Ureter (tissue), 1 donor: ENCODE measurements at regions not wholly inside any gene's neighbourhood (a gene's known extent, or its start where the extent isn't known, plus 50 kb on each side); places are given as distances from the start of the nearest gene placed in this dataset.
"Not testable (repeated sequence)": the region's sequence is repeated elsewhere in the genome, so short reads cannot be mapped to it uniquely, and the experiment has no call there.

ENCODE experiments used
- DNase-seq: peaks from one replicate; pipeline ENCODE4 v3.0.0-alpha.2; 2020; ENCODE audit warnings: low spot score
- donor health status: DM: yes; HTN: yes; CAD: no.

DNA sequence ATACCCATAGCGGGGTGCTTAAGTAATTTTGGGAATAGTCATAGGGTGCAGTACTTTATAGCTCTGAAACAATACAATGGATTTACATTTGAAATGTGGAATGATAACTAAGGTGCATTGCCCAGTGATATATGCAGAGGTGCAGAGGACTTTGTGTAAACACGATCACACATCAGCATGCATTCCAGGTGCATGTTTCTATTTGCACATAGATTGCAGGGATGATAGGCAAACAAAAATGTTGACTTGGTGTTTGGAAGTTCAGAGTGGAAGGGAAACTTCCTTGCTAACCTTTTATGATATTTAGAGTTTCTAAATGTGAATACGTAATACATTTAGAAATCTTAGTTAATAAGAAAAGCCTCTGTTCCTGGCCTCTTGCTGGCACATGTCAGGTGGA lies 941.5 kb downstream of the TUBA3C start:
- not testable (repeated sequence) for DNase-seq

DNA sequence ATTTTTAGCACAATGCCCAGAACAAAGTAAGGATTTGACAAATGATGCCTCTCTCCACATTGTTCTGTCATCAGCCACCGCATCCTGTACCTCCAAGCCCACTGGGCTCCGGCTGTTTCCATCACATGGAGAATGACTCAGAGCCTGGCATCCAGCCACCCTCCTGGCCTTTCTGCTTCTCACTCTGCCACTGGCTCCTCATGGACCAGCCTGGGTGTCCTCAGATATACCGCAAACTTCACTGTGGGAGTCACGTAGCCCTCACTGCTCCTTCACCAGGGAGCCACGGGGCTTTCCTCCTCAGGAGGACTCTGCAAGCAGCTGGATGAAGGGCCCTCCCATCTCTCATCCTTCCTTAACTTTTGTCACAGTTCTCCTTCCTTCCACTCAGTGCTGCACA lies 943.0 kb downstream of the TUBA3C start:
- DNase-seq, result not testable (repeated sequence)

DNA sequence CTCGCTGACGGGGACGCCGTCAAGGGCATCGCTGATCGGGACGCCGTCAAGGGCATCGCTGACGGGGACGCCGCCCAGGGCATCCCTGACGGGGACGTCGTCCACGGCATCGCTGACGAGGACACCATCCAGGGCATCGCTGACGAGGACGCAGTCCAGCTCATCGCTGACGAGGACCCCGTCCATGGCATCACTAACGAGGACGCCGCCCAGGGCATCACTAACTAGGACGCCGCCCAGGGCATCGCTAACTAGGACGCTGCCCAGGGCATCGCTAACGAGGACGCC lies 945.2 kb downstream of the TUBA3C start:
- no peak for DNase-seq

DNA sequence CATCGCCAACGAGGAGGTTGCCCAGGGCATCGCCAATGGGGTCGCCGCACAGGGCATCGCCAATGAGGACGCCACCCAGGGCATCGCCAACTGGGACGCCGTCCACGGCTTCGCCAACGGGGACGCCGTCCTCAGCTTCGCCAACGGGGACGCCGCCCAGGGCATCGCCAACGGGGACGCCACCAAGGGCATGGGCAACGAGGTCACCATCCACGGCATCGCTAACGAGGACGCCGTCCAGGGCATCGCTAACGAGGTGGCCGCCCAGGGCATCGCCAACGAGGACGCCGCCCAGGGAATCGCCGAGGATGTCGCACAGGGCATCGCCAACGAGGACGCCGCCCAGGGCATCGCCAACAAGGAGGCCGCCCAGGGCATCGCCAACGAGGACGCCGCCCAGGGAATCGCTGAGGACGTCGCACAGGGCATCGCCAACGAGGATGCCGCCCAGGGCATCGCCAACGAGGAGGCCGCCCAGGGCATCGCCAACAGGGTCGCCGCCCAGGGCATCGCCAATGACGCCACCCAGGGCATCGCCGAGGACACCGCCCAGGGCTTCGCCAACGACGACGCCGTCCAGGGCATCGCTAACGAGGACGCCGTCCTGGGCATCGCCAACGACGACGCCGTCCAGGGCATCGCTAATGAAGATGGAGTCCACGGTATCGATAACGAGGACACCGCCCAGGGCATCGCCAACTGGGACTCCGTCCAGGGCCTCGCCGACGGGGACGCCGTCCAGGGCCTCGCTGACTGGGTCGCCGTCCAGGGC lies 945.7 kb downstream of the TUBA3C start:
- no peak for DNase-seq

- no peak for DNase-seq
These were observed 946.5 kb downstream of the TUBA3C start for GRCh38 chr13:18235172-18235571.

DNA sequence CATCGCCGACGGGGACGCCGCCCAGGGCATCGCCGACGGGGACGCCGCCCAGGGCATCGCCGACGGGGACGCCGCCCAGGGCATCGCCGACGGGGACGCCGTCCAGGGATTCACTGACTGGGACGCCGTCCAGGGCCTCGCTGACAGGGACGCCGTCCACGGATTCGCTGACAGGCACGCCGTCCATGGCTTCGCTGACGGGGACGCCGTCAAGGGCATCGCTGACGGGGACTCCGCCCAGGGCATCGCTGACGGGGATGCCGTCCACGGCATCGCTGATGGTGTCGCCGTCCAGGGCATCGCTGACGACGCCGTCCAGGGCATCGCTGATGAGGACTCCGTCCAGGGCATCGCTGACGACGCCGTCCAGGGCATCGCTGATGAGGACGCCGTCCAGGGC lies 947.2 kb downstream of the TUBA3C start:
- not testable (repeated sequence) for DNase-seq

DNA sequence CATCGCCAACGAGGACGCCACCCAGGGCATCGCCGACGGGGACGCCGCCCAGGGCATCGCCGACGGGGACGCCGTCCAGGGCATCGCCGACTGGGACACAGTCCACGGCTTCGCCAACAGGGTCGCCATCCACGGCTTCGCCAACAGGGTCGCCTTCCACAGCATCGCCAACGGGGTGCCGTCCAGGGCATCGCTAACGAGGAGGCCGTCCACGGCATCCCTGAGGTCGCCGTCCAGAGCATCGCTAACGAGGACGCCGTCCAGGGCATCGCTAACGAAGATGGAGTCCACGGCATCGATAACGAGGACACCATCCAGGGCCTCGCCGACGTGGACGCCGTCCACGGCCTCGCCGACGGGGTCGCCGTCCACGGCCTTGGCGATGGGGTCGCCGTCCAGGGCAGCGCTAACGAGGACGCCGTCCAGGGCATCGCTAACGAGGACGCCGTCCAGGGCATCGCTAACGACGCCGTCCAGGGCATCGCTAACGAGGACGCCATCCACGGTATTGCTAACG lies 947.8 kb downstream of the TUBA3C start:
- no peak for DNase-seq

DNA sequence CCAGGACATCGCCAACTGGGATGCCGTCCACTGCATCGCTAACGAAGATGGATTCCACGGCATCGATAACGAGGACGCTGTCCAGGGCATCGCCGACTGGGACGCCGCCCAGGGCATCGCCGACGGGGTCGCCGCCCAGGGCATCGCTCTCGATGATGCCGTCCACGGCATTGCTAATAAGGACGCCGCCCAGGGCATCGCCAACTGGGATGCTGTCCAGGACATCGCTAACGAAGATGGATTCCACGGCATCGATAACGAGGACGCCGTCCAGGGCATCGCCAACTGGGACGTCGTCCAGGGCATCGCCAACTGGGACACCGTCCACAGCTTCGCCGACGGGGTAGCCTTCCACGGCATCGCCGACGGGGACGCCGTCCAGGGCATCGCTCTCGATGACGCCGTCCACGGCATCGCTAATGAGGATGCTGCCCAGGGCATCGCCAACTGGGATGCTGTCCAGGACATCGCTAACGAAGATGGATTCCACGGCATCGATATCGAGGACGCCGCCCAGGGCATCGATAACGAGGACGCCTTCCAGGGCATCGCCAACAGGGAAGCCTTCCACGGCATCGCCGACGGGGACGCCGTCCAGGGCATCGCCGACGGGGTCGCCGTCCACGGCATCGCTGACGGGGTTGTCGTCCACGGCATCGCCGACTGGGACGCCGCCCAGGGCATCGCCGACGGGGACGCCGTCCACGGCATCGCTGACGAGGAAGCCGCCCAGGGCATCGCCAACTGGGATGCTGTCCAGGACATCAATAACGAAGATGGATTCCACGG lies 948.4 kb downstream of the TUBA3C start:
- no peak for DNase-seq

- no peak for DNase-seq
These were observed 949.2 kb downstream of the TUBA3C start for GRCh38 chr13:18232298-18232993.

DNA sequence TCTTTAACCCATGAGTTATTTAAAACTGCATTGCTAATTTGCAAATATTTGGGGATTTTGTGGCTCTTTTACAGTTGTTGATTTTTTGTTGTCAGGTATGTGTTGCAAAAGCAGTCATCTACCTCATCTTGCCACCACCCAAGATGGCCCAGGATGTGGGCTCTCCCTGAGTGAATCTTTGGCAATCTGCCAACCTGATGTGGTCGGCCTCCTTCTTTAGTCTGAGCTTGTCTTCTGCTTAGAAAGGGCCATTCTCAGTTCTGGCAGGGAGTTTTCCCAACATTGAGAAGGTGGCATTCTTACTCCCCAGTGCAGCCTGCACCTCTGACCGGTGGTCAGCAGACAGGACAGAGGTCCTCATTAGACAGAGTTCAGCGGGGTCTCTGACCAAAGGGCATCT lies 957.2 kb downstream of the TUBA3C start:
- DNase-seq, result not testable (repeated sequence)

DNA sequence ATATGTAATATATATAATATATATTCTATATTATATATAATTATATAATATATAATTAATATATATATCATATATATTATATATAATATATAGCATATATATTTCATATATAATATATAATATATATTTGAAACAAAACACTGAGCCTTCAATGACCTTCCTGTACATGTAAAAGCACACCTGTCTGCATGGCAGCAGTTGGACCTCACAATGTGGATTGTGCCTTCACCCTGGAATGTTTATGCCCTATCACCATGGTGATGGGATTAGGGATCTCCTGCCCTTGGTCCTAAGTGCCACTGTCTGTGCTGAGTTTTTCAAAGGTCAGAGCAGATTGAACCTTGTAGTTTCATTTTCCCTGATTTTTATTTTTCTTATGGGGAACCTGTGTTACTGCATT lies 966.9 kb downstream of the TUBA3C start:
- not testable (repeated sequence) for DNase-seq

DNA sequence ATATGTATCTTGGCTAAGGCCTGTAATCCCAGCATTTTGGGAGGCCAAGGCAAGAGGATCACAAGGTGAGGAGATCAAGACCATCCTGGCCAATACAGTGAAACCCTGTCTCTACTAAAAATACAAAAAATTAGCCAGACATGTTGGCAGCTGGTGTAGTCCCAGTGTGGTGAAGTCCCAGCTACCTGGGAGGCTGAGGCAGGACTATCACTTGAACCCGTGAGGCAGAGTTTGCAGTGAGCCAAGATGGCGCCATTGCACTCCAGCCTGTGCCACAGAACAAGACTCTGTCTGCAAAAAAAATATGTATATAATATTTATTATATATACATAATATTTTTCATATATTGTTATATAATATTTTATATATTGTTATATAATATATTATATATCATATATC lies 968.1 kb downstream of the TUBA3C start:
- not testable (repeated sequence) for DNase-seq

- DNase-seq, result no peak
These were observed 968.8 kb downstream of the TUBA3C start for GRCh38 chr13:18212873-18213272.

GRCh38 chr13:18211752-18212560 lies 969.7 kb downstream of the TUBA3C start:
- DNase-seq, result peak; percentile 74

- DNase-seq, result not testable (repeated sequence)
These were observed 976.9 kb downstream of the TUBA3C start for GRCh38 chr13:18204614-18205178.

DNA sequence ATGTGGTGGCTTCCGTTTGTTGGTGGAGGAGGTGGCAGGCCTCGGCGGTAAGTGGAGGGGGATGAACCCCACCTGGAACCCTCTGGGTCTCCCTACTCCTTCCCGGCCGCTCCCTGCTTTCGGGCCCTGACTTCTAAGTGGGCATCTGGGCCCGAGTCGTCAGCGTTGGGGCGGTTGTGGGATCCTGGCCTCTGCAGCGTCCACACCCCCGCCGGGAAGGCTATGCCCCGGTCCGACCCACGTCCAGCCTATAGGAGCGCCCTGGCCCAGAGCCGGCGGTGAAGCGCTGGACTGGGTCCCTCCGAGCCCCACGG lies 986.3 kb downstream of the TUBA3C start:
- DNase-seq, result peak; percentile 41

GRCh38 chr13:18194631-18195364 lies 986.8 kb downstream of the TUBA3C start:
- DNase-seq, result not testable (repeated sequence)

GRCh38 chr13:18194104-18194503 lies 987.5 kb downstream of the TUBA3C start:
- DNase-seq, result not testable (repeated sequence)
